OCI-LY3 (cell line): ENCODE measurements at regions not wholly inside any gene's neighbourhood (a gene's known extent, or its start where the extent isn't known, plus 50 kb on each side); places are given as distances from the start of the nearest gene placed in this dataset.
A peak's percentile ranks its signal among the peaks of the same experiment; 100 is the strongest.
"Not testable (repeated sequence)": the region's sequence is repeated elsewhere in the genome, so short reads cannot be mapped to it uniquely, and the experiment has no call there.

Experiments
- H2AFZ ChIP-seq: fragments of 200-600, 300-600 bp; shearing (Covaris generic); 2 replicates; pipeline ENCODE4 v1.6.0; 2014; ENCODE audit warnings: antibody characterized with exemption, low read depth, low read length
- H3K27ac ChIP-seq: fragments of 200-600, 300-600 bp; sonication (generic); 2 replicates; pipeline ENCODE4 v1.5.1; 2014; ENCODE audit warnings: mild to moderate bottlenecking, low read length, moderate library complexity, mixed read lengths
- H3K27me3 ChIP-seq: fragments of 200-600, 300-600 bp; sonication (generic); 2 replicates; pipeline ENCODE4 v1.6.1; 2014; ENCODE audit warnings: low read depth, low read length, mixed read lengths
- H3K36me3 ChIP-seq: fragments of 200-600, 300-600 bp; sonication (generic); replicated peaks from 2 replicates; pipeline ENCODE3; 2014; ENCODE audit warnings: low read depth, low read length, mixed read lengths
- H3K4me1 ChIP-seq: fragments of 300-600, 200-600 bp; sonication (generic); 2 replicates; pipeline ENCODE4 v1.6.1; 2014; ENCODE audit warnings: low read length, mixed read lengths
- H3K4me2 ChIP-seq: fragments of 200-600, 300-600 bp; sonication (generic); 2 replicates; pipeline ENCODE4 v1.6.1; 2014; ENCODE audit warnings: low read length, mixed read lengths
- H3K4me3 ChIP-seq: fragments of 300-600, 200-600 bp; sonication (generic); 2 replicates; pipeline ENCODE4 v1.5.1; 2014; ENCODE audit warnings: antibody characterized with exemption, mild to moderate bottlenecking, low read length, moderate library complexity
- H3K79me2 ChIP-seq: fragments of 300-600, 200-600 bp; shearing (Covaris generic); 2 replicates; pipeline ENCODE4 v1.6.1; 2014; ENCODE audit warnings: mild to moderate bottlenecking, low read length, mixed read lengths
- H3K9ac ChIP-seq: fragments of 300-600, 200-600 bp; shearing (Covaris generic); 2 replicates; pipeline ENCODE4 v1.6.0; 2014; ENCODE audit warnings: mild to moderate bottlenecking, low read length, moderate library complexity
- H3K9me3 ChIP-seq: fragments of 200-600, 300-600 bp; shearing (Covaris generic); 2 replicates; pipeline ENCODE4 v1.6.1; 2014; ENCODE audit warnings: low read length, mixed read lengths; ENCODE audit not compliant: insufficient read depth
- H4K20me1 ChIP-seq: fragments of 200-600, 300-600 bp; sonication (generic); 2 replicates; pipeline ENCODE4 v1.6.1; 2016; ENCODE audit warnings: low read length, mixed read lengths; ENCODE audit not compliant: insufficient read depth
- EZH2phosphoT487 ChIP-seq: fragments of 200-600 bp; shearing (Covaris generic); IDR thresholded peaks from 2 replicates; pipeline ENCODE4 v1.6.1; 2018; ENCODE audit warnings: antibody characterized with exemption, mixed run types, low read depth
- TF ChIP-seq, protein P1 (sequence below): fragments of 200-600, 300-600 bp; sonication (generic); IDR thresholded peaks from 2 replicates; pipeline ENCODE4 v1.5.1; 2014; ENCODE audit warnings: antibody characterized with exemption, low read length, low read depth

DNA sequence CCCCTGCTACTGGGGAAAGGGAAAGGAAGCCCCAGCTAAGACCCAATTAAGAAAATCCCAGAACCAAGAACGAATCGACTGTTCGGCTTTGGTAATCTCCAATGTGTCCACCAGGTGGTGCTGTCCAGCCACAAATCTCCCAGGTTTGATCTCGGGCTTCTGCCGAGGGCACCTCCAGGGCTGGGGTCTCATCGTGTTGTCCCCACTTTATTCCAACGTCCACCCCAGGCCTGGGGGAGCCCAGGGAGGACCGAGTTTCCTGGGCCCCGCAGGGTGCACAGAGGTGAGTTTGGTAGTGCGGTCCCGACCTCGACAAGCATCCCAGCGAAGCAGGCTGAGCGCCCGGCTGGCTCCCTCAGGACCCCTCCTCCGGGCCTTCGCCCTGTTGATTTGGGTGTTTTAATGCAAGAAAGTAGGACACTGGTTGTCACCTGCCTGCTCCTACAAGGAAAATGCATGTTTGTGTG, 185.1 kb downstream of the GOLGA6L6 start:
- no peaks in the 10 kb centered on the region for H4K20me1 ChIP-seq
- peak overlapping the region; percentile 51 for H3K4me2 ChIP-seq
- TF ChIP-seq, protein P1, sequence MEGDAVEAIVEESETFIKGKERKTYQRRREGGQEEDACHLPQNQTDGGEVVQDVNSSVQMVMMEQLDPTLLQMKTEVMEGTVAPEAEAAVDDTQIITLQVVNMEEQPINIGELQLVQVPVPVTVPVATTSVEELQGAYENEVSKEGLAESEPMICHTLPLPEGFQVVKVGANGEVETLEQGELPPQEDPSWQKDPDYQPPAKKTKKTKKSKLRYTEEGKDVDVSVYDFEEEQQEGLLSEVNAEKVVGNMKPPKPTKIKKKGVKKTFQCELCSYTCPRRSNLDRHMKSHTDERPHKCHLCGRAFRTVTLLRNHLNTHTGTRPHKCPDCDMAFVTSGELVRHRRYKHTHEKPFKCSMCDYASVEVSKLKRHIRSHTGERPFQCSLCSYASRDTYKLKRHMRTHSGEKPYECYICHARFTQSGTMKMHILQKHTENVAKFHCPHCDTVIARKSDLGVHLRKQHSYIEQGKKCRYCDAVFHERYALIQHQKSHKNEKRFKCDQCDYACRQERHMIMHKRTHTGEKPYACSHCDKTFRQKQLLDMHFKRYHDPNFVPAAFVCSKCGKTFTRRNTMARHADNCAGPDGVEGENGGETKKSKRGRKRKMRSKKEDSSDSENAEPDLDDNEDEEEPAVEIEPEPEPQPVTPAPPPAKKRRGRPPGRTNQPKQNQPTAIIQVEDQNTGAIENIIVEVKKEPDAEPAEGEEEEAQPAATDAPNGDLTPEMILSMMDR: peak; percentile 97
- TF ChIP-seq EZH2phosphoT487: no peak
- H3K9me3 ChIP-seq: no peaks in the 10 kb centered on the region
- H3K27me3 ChIP-seq: no peaks in the 10 kb centered on the region
- H3K27ac ChIP-seq: no peak overlapping the region
- peak overlapping the region; percentile 23; the same call in 1 of the 2 replicates for H2AFZ ChIP-seq
- H3K4me3 ChIP-seq: no peak overlapping the region
- no peaks in the 10 kb centered on the region for H3K4me1 ChIP-seq
- no peak overlapping the region for H3K9ac ChIP-seq
- no peaks in the 10 kb centered on the region for H3K79me2 ChIP-seq
- H3K36me3 ChIP-seq: no peaks in the 10 kb centered on the region

DNA sequence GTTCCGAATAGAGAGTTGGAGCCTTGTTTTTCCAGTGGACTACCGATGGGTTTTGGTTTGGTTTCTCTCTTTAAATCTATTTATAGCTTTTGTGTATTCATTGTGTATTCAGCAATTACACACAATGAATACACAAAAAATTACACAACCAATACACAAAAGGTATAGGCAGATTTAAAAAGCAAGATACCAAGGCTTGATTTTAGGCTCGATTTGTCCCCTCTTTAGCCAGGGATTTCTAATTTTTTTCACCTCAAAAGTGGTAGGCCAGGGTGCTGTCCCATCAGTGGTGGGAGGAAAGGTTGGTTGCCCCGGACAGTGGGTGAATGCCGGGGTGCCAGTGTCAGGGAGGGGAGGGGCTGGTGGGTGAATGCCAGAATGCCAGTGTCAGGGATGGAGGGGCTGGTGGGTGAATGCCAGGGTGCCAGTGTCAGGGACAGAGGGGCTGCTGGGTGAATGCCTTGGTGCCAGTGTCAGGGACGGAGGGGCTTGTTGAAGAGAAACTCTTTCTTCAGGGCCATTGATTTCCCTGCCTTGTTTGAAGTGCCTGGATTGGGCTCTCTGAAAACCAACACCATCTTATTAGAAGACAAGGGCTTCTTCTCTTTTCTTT, 186.2 kb downstream of the GOLGA6L6 start:
- Histone ChIP-seq H3K79me2 (no peaks in the 10 kb centered on the region), H2AFZ (no peak overlapping the region), H4K20me1 (no peaks in the 10 kb centered on the region), H3K4me2 (no peak overlapping the region), H3K9me3 (no peaks in the 10 kb centered on the region), H3K4me3 (no peak overlapping the region), H3K27me3 (no peaks in the 10 kb centered on the region), H3K36me3 (no peaks in the 10 kb centered on the region), H3K4me1 (no peaks in the 10 kb centered on the region), H3K9ac (no peak overlapping the region), H3K27ac (no peak overlapping the region)
- TF ChIP-seq, protein P1: no peak
- no peak for TF ChIP-seq EZH2phosphoT487

DNA sequence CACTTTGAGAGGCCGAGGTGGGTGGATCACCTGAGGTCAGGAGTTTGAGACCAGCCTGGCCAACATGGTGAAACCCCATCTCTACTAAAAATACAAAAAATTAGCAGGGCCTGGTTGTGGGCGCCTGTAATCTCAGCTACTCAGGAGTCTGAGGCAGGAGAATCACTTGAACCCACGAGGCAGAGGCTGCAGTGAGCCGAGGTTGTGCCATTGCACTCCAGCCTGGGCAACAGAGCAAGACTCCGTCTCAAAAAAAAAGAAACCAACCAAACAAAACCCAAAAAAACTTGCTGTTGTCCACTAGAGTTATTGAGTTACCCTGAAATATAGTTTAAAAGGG, 186.7 kb downstream of the GOLGA6L6 start:
- H3K9ac ChIP-seq, H3K36me3 ChIP-seq, H4K20me1 ChIP-seq, H3K27me3 ChIP-seq, H3K4me3 ChIP-seq, H3K4me1 ChIP-seq, H3K79me2 ChIP-seq, H3K9me3 ChIP-seq, H2AFZ ChIP-seq, H3K4me2 ChIP-seq, H3K27ac ChIP-seq: not testable (repeated sequence)

DNA sequence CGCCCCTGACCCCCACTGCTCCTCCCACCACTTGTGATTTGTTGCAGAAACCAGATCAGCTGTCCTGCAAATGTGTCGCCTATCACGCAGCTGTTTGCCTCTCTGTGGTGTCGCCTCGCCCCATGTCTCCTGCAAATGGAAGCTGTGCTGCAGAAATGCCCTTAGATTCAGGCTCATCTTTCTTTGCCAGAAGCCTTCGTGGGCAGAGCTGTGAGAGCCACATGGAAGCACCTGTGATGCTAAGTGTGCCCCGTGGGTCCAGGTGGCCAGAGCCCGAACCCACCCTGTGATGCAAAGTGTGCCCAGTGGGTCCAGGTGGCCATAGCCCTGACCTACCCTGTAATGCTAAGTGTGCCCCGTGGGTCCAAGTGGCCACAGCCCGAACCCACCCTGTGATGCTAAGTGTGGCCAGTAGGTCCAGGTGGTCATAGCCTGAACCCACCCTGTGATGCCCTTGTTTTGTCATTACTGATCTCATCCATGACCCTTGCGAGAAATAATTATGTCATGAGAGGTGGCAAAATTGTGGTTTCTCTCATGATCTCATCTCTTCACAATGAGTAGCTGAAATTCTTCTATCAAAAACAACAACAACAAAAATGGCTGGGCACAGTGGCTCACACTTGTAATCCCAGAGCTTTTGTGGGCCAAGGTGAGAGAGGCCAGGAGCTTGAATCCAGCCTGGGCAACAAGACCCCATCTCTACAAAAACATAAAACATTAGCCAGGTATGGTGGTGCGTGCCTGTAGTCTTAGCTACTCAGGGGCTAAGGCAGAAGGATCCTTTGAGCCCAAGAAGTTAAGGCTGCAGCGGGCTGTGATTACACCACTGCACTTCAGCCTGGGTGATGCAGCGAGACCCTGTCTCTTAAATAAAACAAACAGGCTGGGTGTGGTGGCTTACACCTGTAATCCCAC, 187.4 kb downstream of the GOLGA6L6 start:
- TF ChIP-seq, protein P1: no peak
- TF ChIP-seq EZH2phosphoT487: no peak
- Histone ChIP-seq H3K36me3 (no peaks in the 10 kb centered on the region), H3K79me2 (no peaks in the 10 kb centered on the region), H3K9ac (no peak overlapping the region), H3K27me3 (no peaks in the 10 kb centered on the region), H3K4me2 (no peak overlapping the region), H3K4me3 (no peak overlapping the region), H2AFZ (no peak overlapping the region), H4K20me1 (no peaks in the 10 kb centered on the region), H3K27ac (no peak overlapping the region), H3K9me3 (no peaks in the 10 kb centered on the region), H3K4me1 (no peaks in the 10 kb centered on the region)
